NCI-H2171 treated with DMSO at 0.1 percent for 48 hours (cell line): ENCODE measurements at regions not wholly inside any gene's neighbourhood (a gene's known extent, or its start where the extent isn't known, plus 50 kb on each side); places are given as distances from the start of the nearest gene placed in this dataset.
A peak's percentile ranks its signal among the peaks of the same experiment; 100 is the strongest.

ENCODE experiments used
- DNase-seq: peaks from one replicate; lab custom pipeline; 2025; lab: John Stamatoyannopoulos, UW

GRCh38 chr18:10009321-10010144 is 95.7 kb downstream of the VAPA start:
- no peak for DNase-seq

- DNase-seq = no peak
Measured at GRCh38 chr18:10010611-10011015, 96.8 kb downstream of the VAPA start.

- no peak for DNase-seq
Measured at GRCh38 chr18:10011061-10011460, 97.2 kb downstream of the VAPA start.

GRCh38 chr18:10011751-10012150 is 97.9 kb downstream of the VAPA start:
- DNase-seq = no peak

- DNase-seq = no peak
Measured at GRCh38 chr18:10012526-10012925, 98.7 kb downstream of the VAPA start.

GRCh38 chr18:10013621-10014543 is 100.1 kb downstream of the VAPA start:
- DNase-seq = no peak

- DNase-seq = no peak
Measured at GRCh38 chr18:10015288-10015701, 101.5 kb downstream of the VAPA start.

GRCh38 chr18:10015941-10016819 is 102.4 kb downstream of the VAPA start:
- DNase-seq = no peak

- no peak for DNase-seq
Measured at GRCh38 chr18:10017043-10017442, 103.2 kb downstream of the VAPA start.

GRCh38 chr18:10018289-10018688 is 104.5 kb downstream of the VAPA start:
- DNase-seq = no peak

- no peak for DNase-seq
Measured at GRCh38 chr18:10020171-10020570, 106.4 kb downstream of the VAPA start.

- DNase-seq = no peak
Measured at GRCh38 chr18:10022365-10022764, 108.5 kb downstream of the VAPA start.

GRCh38 chr18:10023853-10024570 is 110.2 kb downstream of the VAPA start:
- DNase-seq = peak; percentile 24

- no peak for DNase-seq
Measured at GRCh38 chr18:10025711-10026670, 112.2 kb downstream of the VAPA start.

GRCh38 chr18:10027031-10027430 is 113.2 kb downstream of the VAPA start:
- no peak for DNase-seq

- DNase-seq = no peak
Measured at GRCh38 chr18:10027461-10027860, 113.6 kb downstream of the VAPA start.

GRCh38 chr18:10029711-10030110 is 115.9 kb downstream of the VAPA start:
- DNase-seq = no peak

- no peak for DNase-seq
Measured at GRCh38 chr18:10030816-10031541, 117.2 kb downstream of the VAPA start.

- DNase-seq = no peak
Measured at GRCh38 chr18:10032331-10033015, 118.7 kb downstream of the VAPA start.
